ENCODE measurements at regions not wholly inside any gene's neighbourhood (a gene's known extent, or its start where the extent isn't known, plus 50 kb on each side); places are given as distances from the start of the nearest gene placed in this dataset.

GRCh38 chr21:23890652-23891051 lies 1716.6 kb downstream of the MRPL39 start:
- TF ChIP-seq CTCF (tag by site-specific recombination; IDR thresholded peaks at IDR 0.05): no peak
- TF ChIP-seq, protein P1, sequence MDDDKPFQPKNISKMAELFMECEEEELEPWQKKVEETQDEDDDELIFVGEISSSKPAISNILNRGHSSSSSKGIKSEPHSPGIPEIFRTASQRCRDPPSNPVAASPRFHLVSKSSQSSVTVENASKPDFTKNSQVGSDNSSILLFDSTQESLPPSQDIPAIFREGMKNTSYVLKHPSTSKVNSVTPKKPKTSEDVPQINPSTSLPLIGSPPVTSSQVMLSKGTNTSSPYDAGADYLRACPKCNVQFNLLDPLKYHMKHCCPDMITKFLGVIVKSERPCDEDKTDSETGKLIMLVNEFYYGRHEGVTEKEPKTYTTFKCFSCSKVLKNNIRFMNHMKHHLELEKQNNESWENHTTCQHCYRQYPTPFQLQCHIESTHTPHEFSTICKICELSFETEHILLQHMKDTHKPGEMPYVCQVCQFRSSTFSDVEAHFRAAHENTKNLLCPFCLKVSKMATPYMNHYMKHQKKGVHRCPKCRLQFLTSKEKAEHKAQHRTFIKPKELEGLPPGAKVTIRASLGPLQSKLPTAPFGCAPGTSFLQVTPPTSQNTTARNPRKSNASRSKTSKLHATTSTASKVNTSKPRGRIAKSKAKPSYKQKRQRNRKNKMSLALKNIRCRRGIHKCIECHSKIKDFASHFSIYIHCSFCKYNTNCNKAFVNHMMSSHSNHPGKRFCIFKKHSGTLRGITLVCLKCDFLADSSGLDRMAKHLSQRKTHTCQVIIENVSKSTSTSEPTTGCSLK (tag by site-specific recombination; IDR thresholded peaks at IDR 0.05): no peak
- TF ChIP-seq ZSCAN4 (tag by site-specific recombination; IDR thresholded peaks at IDR 0.05): no peak
- no peak for TF ChIP-seq IKZF3 (tag by site-specific recombination; IDR thresholded peaks at IDR 0.05)
- TF ChIP-seq, protein P2, sequence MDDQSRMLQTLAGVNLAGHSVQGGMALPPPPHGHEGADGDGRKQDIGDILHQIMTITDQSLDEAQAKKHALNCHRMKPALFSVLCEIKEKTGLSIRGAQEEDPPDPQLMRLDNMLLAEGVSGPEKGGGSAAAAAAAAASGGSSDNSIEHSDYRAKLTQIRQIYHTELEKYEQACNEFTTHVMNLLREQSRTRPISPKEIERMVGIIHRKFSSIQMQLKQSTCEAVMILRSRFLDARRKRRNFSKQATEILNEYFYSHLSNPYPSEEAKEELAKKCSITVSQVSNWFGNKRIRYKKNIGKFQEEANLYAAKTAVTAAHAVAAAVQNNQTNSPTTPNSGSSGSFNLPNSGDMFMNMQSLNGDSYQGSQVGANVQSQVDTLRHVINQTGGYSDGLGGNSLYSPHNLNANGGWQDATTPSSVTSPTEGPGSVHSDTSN (CRISPR knock-in tag; IDR thresholded peaks at IDR 0.05): no peak
- no peak for TF ChIP-seq ZNF341 (tag by site-specific recombination; IDR thresholded peaks at IDR 0.05; ENCODE audit: low read depth)
- TF ChIP-seq TRIM28 (IDR thresholded peaks at IDR 0.05; ENCODE audit: borderline replicate concordance, low read length): no peak
- TF ChIP-seq, protein P3, sequence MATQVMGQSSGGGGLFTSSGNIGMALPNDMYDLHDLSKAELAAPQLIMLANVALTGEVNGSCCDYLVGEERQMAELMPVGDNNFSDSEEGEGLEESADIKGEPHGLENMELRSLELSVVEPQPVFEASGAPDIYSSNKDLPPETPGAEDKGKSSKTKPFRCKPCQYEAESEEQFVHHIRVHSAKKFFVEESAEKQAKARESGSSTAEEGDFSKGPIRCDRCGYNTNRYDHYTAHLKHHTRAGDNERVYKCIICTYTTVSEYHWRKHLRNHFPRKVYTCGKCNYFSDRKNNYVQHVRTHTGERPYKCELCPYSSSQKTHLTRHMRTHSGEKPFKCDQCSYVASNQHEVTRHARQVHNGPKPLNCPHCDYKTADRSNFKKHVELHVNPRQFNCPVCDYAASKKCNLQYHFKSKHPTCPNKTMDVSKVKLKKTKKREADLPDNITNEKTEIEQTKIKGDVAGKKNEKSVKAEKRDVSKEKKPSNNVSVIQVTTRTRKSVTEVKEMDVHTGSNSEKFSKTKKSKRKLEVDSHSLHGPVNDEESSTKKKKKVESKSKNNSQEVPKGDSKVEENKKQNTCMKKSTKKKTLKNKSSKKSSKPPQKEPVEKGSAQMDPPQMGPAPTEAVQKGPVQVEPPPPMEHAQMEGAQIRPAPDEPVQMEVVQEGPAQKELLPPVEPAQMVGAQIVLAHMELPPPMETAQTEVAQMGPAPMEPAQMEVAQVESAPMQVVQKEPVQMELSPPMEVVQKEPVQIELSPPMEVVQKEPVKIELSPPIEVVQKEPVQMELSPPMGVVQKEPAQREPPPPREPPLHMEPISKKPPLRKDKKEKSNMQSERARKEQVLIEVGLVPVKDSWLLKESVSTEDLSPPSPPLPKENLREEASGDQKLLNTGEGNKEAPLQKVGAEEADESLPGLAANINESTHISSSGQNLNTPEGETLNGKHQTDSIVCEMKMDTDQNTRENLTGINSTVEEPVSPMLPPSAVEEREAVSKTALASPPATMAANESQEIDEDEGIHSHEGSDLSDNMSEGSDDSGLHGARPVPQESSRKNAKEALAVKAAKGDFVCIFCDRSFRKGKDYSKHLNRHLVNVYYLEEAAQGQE (tag by site-specific recombination; IDR thresholded peaks at IDR 0.05): no peak
- no peak for TF ChIP-seq ZNF513 (tag by site-specific recombination; IDR thresholded peaks at IDR 0.05)
- TF ChIP-seq ZBTB44 (tag by site-specific recombination; IDR thresholded peaks at IDR 0.05): no peak

Measured in HEK293 (cell line).